Lung (tissue), 11 donors: ENCODE measurements at regions not wholly inside any gene's neighbourhood (a gene's known extent, or its start where the extent isn't known, plus 50 kb on each side); places are given as distances from the start of the nearest gene placed in this dataset.

Source experiments
- ATAC-seq: fragments of 200-7000 bp; cut with Tn5 transposase; one replicate; pipeline ENCODE4 v1.9.1; 2020; ENCODE audit warnings: moderate number of reproducible peaks; ENCODE audit not compliant: insufficient read depth, low FRiP score
- DNase-seq, 3 donors: peaks; one replicate each; pipeline ENCODE4 v3.0.0-alpha.2; 2013 to 2017
- H3K27ac ChIP-seq, 2 donors: one replicate each; pipeline ENCODE4 v1.5.1; 2013; ENCODE audit warnings: mild to moderate bottlenecking in 2 of 2, moderate library complexity in 2 of 2, control low read depth in 1 of 2, inconsistent platforms in 1 of 2, low read depth in 1 of 2, low read length in 1 of 2
- H3K27me3 ChIP-seq, 3 donors: one replicate each; pipeline ENCODE4 v1.5.1; 2013; ENCODE audit warnings: low read length in 2 of 3; ENCODE audit not compliant: control insufficient read depth in 3 of 3, insufficient read depth in 3 of 3
- H3K36me3 ChIP-seq, 4 donors: one replicate each; pipeline ENCODE4 v1.5.1; 2013; ENCODE audit warnings: low read length in 4 of 4, mild to moderate bottlenecking in 1 of 4, moderate library complexity in 1 of 4; ENCODE audit not compliant: control insufficient read depth in 4 of 4, insufficient read depth in 4 of 4
- H3K4me1 ChIP-seq, 5 donors: one replicate each; pipeline ENCODE4 v1.5.1; 2013; ENCODE audit warnings: low read length in 5 of 5, mild to moderate bottlenecking in 2 of 5, moderate library complexity in 1 of 5; ENCODE audit not compliant: control insufficient read depth in 5 of 5, insufficient read depth in 5 of 5
- H3K4me3 ChIP-seq: one replicate; pipeline ENCODE4 v1.5.1; 2013; ENCODE audit warnings: mild to moderate bottlenecking, control low read depth, moderate library complexity
- H3K9ac ChIP-seq, 2 donors: one replicate each; pipeline ENCODE4 v1.5.1; 2013; ENCODE audit warnings: low read length in 2 of 2, control low read depth in 1 of 2; ENCODE audit not compliant: insufficient read depth in 1 of 2
- H3K9me3 ChIP-seq, 4 donors: one replicate each; pipeline ENCODE4 v1.5.1; 2013; ENCODE audit warnings: low read length in 3 of 4, mild to moderate bottlenecking in 1 of 4, moderate library complexity in 1 of 4; ENCODE audit not compliant: control insufficient read depth in 4 of 4, insufficient read depth in 3 of 4
- WGBS, 2 donors: extraction: QIAGEN DNeasy Blood & Tissue Kit; methylation state at CpG; one replicate each; pipeline ENCODE4 v1.1.7; 2013; 5-methylcytosine and 5-hydroxymethylcytosine counted together
- TF ChIP-seq, protein P1 (sequence below): IDR thresholded peaks from 2 replicates; pipeline ENCODE4 v1.5.1; 2012; ENCODE audit warnings: mild to moderate bottlenecking; ENCODE audit errors: control extremely low read depth, extremely low read depth
- donor health status: control.
- donor health status: control.
- donor health status: Bipolar disorder and iron deficiency.
- donor health status: healthy.
- donor health status: DM: yes; HTN: yes; CAD: no.

DNA sequence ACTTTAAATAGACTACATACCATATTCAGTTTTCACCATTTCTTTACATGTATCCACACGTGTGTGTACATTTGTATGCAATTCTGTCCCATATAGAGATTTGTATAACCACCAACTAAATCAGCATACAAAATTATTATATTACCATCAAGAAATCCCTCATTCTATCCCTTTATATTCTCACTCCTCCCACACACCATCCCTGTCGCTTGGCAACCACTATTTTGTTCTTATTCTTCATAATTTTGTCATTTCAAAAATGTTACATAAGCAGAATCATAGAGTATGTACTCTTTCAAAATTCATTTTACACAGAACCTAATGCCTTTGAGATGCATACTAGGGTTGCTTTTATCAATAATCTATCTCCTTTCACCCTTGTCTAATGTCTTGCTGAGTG is 740.5 kb downstream of the SLITRK5 start:
- Histone ChIP-seq H3K4me1 (no peaks in the 10 kb centered on the region), H3K4me3 (no peak overlapping the region), H3K27ac (no peak overlapping the region), H3K9ac (no peak overlapping the region), H3K27me3 (no peaks in the 10 kb centered on the region), H3K36me3 (no peaks in the 10 kb centered on the region), H3K9me3 (no peaks in the 10 kb centered on the region)
- WGBS, 2 donors: 90 to 92% methylated on average over 2 of the region's 2 CpGs
- TF ChIP-seq, protein P1, sequence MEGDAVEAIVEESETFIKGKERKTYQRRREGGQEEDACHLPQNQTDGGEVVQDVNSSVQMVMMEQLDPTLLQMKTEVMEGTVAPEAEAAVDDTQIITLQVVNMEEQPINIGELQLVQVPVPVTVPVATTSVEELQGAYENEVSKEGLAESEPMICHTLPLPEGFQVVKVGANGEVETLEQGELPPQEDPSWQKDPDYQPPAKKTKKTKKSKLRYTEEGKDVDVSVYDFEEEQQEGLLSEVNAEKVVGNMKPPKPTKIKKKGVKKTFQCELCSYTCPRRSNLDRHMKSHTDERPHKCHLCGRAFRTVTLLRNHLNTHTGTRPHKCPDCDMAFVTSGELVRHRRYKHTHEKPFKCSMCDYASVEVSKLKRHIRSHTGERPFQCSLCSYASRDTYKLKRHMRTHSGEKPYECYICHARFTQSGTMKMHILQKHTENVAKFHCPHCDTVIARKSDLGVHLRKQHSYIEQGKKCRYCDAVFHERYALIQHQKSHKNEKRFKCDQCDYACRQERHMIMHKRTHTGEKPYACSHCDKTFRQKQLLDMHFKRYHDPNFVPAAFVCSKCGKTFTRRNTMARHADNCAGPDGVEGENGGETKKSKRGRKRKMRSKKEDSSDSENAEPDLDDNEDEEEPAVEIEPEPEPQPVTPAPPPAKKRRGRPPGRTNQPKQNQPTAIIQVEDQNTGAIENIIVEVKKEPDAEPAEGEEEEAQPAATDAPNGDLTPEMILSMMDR: no peak
- DNase-seq (no peak), ATAC-seq (no peak)

DNA sequence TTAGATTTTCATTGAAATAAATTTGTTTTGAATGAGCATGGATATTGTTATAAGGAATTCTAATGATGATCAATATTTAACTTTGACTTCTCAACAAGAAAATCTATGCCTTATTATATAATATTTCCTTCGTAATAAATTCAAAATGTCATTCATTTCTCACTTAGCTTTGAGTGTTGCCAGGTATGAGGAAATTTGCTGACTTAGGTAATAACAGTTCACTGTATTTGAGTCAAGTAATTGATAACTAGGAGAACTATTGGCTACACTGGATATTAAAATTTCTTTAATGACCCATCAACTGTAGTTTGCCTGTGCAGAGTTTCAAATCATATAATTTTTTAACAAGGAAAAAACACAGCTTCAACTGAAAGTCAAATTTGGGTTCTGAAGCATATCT is 746.6 kb downstream of the SLITRK5 start:
- TF ChIP-seq, protein P1: no peak
- ATAC-seq: no peak
- Histone ChIP-seq H3K9ac (no peak overlapping the region), H3K4me3 (no peak overlapping the region), H3K9me3 (no peaks in the 10 kb centered on the region), H3K4me1 (no peaks in the 10 kb centered on the region), H3K36me3 (no peaks in the 10 kb centered on the region), H3K27me3 (no peaks in the 10 kb centered on the region), H3K27ac (no peak overlapping the region)
- DNase-seq: no peak
- whole genome bisulfite sequencing, 2 donors: 52 to 95% methylated on average over 1 of the region's 1 CpG

DNA sequence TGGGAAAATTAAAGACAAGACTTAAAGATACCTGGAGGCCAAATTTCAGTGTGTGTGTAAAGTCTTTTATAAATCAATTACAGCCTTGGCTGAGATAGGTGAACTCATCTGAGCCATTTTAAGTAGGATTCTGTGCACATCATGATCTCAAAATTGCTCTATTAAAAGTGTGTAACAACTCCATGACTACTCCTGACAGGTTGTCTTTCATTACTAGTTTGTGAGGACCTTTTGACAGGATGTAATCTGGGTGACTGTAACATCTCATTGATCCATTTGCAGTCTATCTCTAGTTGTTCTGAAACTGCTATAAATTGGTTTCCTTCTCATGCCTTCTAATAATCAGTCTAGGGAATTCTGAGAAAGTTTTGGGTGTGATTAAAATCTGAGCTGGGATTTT is 753.3 kb downstream of the SLITRK5 start:
- Histone ChIP-seq H3K9me3 (peaks cover 0 to 9% (median 0%) of the 10 kb centered on the region in 4 donors), H3K9ac (no peak overlapping the region), H3K4me1 (no peaks in the 10 kb centered on the region), H3K4me3 (no peak overlapping the region), H3K27ac (no peak overlapping the region), H3K27me3 (no peaks in the 10 kb centered on the region), H3K36me3 (no peaks in the 10 kb centered on the region)
- TF ChIP-seq, protein P1: no peak
- DNase-seq: no peak
- ATAC-seq: no peak

DNA sequence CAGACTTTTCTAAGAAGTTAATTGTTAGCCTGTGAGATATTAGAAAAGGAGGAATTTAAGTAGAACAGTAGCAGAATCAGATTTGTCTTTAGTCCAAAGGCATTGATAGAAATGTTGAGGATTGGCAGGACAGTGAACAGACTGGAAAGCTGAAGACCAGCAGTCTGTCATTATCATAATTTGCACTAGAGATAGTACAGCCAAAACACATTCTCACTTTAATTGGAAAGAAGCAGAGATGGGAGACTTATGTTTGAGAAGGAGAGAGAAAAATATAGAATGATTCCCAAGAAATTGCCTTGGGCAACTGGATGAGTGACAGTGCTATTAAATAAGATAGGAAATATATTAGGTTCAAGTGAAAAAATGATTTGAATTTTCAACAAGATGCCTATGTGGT is 755.5 kb downstream of the SLITRK5 start:
- DNase-seq (no peak), ATAC-seq (no peak)
- H3K4me3 ChIP-seq: no peak overlapping the region
- no peak overlapping the region for H3K27ac ChIP-seq
- peaks cover 0 to 9% (median 0%) of the 10 kb centered on the region in 4 donors for H3K9me3 ChIP-seq
- H3K27me3 ChIP-seq: no peaks in the 10 kb centered on the region
- no peaks in the 10 kb centered on the region for H3K4me1 ChIP-seq
- H3K36me3 ChIP-seq: no peaks in the 10 kb centered on the region
- TF ChIP-seq, protein P1: no peak
- H3K9ac ChIP-seq: no peak overlapping the region
